ENCODE measurements at regions not wholly inside any gene's neighbourhood (a gene's known extent, or its start where the extent isn't known, plus 50 kb on each side); places are given as distances from the start of the nearest gene placed in this dataset.

DNA sequence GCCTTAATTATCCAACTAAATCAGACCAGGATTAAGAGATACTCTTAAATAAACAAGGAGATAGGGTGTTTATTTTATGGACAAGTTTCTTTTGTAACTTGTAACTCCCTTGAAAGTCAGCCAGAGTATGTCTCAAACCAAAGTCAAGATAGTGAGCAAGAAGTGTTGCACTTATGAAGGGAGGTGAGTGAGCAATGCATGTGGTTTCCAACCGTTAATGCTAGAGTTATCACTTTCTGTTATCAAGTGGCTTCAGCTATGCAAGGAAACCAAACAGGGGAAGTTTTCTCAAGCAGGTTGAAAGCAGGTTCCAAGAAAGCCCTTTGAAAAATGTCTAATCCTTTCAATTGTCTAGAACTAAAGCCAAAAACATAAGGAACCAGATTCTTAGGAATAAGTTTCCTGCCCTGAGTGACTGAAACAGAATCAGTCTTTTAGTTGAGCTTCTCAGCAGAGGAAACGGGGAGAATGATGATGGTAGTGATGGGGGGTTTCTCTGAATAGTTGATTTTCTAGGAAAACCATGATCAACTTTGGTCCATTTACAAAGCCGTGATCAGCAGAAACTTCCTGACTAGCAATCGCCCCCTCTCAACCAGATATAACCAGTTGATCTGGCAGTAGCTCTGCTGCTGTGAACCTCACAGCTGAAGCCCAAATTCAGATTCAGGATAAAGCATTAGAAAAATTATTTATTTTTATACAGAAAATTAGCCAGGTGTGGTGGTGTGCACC is 128.4 kb downstream of the DAD1 start:
- TF ChIP-seq, protein P1, sequence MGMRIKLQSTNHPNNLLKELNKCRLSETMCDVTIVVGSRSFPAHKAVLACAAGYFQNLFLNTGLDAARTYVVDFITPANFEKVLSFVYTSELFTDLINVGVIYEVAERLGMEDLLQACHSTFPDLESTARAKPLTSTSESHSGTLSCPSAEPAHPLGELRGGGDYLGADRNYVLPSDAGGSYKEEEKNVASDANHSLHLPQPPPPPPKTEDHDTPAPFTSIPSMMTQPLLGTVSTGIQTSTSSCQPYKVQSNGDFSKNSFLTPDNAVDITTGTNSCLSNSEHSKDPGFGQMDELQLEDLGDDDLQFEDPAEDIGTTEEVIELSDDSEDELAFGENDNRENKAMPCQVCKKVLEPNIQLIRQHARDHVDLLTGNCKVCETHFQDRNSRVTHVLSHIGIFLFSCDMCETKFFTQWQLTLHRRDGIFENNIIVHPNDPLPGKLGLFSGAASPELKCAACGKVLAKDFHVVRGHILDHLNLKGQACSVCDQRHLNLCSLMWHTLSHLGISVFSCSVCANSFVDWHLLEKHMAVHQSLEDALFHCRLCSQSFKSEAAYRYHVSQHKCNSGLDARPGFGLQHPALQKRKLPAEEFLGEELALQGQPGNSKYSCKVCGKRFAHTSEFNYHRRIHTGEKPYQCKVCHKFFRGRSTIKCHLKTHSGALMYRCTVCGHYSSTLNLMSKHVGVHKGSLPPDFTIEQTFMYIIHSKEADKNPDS (CRISPR knock-in tag; IDR thresholded peaks at IDR 0.05), result no peak
- TF ChIP-seq GABPA (IDR thresholded peaks at IDR 0.05; ENCODE audit: low read depth, low read length) (no peak), GABPA (CRISPR knock-in tag; IDR thresholded peaks at IDR 0.05; ENCODE audit: low read depth) (no peak), HNRNPUL1 (IDR thresholded peaks at IDR 0.05; ENCODE audit: low read depth, low read length) (no peak), ZNF556 (CRISPR knock-in tag; IDR thresholded peaks at IDR 0.05; ENCODE audit: borderline replicate concordance) (no peak), ZFP36 (IDR thresholded peaks at IDR 0.05; ENCODE audit: borderline replicate concordance, low read depth, low read length, partially characterized antibody) (no peak), EP300 (IDR thresholded peaks at IDR 0.05; ENCODE audit: low read depth in 2 of 2, low read length in 2 of 2) (no peak), EP300 (CRISPR knock-in tag; IDR thresholded peaks at IDR 0.05; ENCODE audit: borderline replicate concordance) (no peak), EZH2 (conservative IDR thresholded peaks at IDR 0.05; ENCODE audit: low read depth, low read length) (no peak)
- TF ChIP-seq, protein P2, sequence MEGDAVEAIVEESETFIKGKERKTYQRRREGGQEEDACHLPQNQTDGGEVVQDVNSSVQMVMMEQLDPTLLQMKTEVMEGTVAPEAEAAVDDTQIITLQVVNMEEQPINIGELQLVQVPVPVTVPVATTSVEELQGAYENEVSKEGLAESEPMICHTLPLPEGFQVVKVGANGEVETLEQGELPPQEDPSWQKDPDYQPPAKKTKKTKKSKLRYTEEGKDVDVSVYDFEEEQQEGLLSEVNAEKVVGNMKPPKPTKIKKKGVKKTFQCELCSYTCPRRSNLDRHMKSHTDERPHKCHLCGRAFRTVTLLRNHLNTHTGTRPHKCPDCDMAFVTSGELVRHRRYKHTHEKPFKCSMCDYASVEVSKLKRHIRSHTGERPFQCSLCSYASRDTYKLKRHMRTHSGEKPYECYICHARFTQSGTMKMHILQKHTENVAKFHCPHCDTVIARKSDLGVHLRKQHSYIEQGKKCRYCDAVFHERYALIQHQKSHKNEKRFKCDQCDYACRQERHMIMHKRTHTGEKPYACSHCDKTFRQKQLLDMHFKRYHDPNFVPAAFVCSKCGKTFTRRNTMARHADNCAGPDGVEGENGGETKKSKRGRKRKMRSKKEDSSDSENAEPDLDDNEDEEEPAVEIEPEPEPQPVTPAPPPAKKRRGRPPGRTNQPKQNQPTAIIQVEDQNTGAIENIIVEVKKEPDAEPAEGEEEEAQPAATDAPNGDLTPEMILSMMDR (CRISPR knock-in tag; IDR thresholded peaks at IDR 0.05), result no peak
- TF ChIP-seq, protein P3, sequence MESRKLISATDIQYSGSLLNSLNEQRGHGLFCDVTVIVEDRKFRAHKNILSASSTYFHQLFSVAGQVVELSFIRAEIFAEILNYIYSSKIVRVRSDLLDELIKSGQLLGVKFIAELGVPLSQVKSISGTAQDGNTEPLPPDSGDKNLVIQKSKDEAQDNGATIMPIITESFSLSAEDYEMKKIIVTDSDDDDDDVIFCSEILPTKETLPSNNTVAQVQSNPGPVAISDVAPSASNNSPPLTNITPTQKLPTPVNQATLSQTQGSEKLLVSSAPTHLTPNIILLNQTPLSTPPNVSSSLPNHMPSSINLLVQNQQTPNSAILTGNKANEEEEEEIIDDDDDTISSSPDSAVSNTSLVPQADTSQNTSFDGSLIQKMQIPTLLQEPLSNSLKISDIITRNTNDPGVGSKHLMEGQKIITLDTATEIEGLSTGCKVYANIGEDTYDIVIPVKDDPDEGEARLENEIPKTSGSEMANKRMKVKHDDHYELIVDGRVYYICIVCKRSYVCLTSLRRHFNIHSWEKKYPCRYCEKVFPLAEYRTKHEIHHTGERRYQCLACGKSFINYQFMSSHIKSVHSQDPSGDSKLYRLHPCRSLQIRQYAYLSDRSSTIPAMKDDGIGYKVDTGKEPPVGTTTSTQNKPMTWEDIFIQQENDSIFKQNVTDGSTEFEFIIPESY (CRISPR knock-in tag; IDR thresholded peaks at IDR 0.05), result no peak
- TF ChIP-seq, protein P4, sequence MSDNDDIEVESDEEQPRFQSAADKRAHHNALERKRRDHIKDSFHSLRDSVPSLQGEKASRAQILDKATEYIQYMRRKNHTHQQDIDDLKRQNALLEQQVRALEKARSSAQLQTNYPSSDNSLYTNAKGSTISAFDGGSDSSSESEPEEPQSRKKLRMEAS (IDR thresholded peaks at IDR 0.05), result no peak

All from HepG2 (cell line).